ENCODE measurements at regions not wholly inside any gene's neighbourhood (a gene's known extent, or its start where the extent isn't known, plus 50 kb on each side); places are given as distances from the start of the nearest gene placed in this dataset.

DNA sequence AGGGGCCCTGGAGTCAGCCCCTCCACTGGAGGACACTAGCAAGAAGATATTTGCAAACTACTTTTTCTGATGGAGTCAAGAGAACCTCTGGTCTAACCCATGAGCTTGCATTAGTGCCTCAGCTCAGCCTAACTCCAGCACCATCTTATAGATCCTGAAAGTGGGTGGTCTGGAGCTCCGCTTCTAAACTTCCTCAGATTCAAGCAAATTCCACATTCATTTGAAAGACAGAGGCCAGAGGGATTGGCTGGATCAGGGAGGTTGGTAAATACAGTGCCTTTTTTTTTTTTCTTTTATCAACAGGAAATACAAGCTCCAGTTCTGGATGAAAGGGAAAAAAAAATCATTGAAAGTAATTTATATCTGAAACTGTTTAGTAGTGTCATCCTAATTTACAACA, 99.9 kb downstream of the ENC1 start:
- TF ChIP-seq ZNF274 (IDR thresholded peaks at IDR 0.05; ENCODE audit: low read depth, low read length) (no peak), SP1 (IDR thresholded peaks at IDR 0.05; ENCODE audit: low read depth) (no peak), CTCF (IDR thresholded peaks at IDR 0.05 in 2 of 3, conservative IDR thresholded peaks at IDR 0.05 in 1 of 3; ENCODE audit: borderline replicate concordance in 1 of 3, insufficient read depth in 1 of 3, low read depth in 2 of 3, low read length in 2 of 3) (no peak), POLR2AphosphoS5 (IDR thresholded peaks at IDR 0.05; ENCODE audit: low read depth, low read length) (no peak), POLR2A (IDR thresholded peaks at IDR 0.05; ENCODE audit: borderline replicate concordance, extremely low read depth, insufficient read depth, insufficient read length) (no peak), EZH2 (IDR thresholded peaks at IDR 0.05) (no peak), YY1 (IDR thresholded peaks at IDR 0.05; ENCODE audit: extremely low read depth, insufficient replicate concordance, low read depth, low read length) (no peak), ZBTB33 (IDR thresholded peaks at IDR 0.05; ENCODE audit: extremely low read depth, insufficient replicate concordance, low read length) (no peak), MAX (IDR thresholded peaks at IDR 0.05) (no peak), SIN3A (IDR thresholded peaks at IDR 0.05; ENCODE audit: low read depth) (no peak), EZH2phosphoT487 (IDR thresholded peaks at IDR 0.05; ENCODE audit: borderline replicate concordance) (no peak)
- TF ChIP-seq, protein P1, sequence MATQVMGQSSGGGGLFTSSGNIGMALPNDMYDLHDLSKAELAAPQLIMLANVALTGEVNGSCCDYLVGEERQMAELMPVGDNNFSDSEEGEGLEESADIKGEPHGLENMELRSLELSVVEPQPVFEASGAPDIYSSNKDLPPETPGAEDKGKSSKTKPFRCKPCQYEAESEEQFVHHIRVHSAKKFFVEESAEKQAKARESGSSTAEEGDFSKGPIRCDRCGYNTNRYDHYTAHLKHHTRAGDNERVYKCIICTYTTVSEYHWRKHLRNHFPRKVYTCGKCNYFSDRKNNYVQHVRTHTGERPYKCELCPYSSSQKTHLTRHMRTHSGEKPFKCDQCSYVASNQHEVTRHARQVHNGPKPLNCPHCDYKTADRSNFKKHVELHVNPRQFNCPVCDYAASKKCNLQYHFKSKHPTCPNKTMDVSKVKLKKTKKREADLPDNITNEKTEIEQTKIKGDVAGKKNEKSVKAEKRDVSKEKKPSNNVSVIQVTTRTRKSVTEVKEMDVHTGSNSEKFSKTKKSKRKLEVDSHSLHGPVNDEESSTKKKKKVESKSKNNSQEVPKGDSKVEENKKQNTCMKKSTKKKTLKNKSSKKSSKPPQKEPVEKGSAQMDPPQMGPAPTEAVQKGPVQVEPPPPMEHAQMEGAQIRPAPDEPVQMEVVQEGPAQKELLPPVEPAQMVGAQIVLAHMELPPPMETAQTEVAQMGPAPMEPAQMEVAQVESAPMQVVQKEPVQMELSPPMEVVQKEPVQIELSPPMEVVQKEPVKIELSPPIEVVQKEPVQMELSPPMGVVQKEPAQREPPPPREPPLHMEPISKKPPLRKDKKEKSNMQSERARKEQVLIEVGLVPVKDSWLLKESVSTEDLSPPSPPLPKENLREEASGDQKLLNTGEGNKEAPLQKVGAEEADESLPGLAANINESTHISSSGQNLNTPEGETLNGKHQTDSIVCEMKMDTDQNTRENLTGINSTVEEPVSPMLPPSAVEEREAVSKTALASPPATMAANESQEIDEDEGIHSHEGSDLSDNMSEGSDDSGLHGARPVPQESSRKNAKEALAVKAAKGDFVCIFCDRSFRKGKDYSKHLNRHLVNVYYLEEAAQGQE (IDR thresholded peaks at IDR 0.05; ENCODE audit: low read depth), result no peak
